Transverse colon (tissue), 3 donors: ENCODE measurements at regions not wholly inside any gene's neighbourhood (a gene's known extent, or its start where the extent isn't known, plus 50 kb on each side); places are given as distances from the start of the nearest gene placed in this dataset.

Experiments used
- EP300 ChIP-seq: sonication (generic); formaldehyde crosslinking; IDR thresholded peaks from one replicate; pipeline ENCODE4 v1.6.1; 2017; ENCODE audit warnings: antibody characterized with exemption, low read depth
- POLR2A ChIP-seq: fragments of 450-650 bp; IDR thresholded peaks from one replicate; pipeline ENCODE4 v1.6.1; 2016; ENCODE audit warnings: antibody characterized with exemption, mild to moderate bottlenecking, moderate library complexity
- TF ChIP-seq, protein P1 (sequence below), 5 experiments: fragments of 200-600 bp in 3 of 5; fragments of 450-650 bp in 2 of 5; sonication (generic) in 3 of 5; IDR thresholded peaks; 1 replicate in 2 of 5; 2 replicates in 3 of 5; pipeline ENCODE4 v1.5.1; 2016 to 2017; ENCODE audit warnings: antibody characterized with exemption in 5 of 5, inconsistent platforms in 3 of 5, mild to moderate bottlenecking in 2 of 5, moderate library complexity in 1 of 5

DNA sequence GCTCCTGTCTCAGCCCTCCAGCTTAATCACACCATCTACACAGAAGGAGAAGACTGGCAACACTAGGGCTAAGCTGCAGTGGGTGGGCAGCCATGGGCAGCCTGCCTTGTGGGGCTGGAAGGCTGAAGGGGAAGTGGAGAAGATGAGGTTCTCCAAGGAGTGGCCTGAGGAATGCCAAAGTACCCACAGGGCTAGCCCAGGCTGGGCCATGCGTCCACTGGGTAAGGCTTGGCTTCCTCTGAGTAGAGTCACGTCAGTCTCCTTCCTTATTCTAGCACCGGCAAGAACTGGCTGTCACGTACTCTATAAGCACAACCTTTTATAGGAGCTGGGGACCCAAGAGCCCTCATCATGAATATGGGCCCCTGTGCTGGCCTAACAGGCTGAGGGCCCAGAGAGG is 110.6 kb upstream of the SIRPA start:
- TF ChIP-seq, protein P1, sequence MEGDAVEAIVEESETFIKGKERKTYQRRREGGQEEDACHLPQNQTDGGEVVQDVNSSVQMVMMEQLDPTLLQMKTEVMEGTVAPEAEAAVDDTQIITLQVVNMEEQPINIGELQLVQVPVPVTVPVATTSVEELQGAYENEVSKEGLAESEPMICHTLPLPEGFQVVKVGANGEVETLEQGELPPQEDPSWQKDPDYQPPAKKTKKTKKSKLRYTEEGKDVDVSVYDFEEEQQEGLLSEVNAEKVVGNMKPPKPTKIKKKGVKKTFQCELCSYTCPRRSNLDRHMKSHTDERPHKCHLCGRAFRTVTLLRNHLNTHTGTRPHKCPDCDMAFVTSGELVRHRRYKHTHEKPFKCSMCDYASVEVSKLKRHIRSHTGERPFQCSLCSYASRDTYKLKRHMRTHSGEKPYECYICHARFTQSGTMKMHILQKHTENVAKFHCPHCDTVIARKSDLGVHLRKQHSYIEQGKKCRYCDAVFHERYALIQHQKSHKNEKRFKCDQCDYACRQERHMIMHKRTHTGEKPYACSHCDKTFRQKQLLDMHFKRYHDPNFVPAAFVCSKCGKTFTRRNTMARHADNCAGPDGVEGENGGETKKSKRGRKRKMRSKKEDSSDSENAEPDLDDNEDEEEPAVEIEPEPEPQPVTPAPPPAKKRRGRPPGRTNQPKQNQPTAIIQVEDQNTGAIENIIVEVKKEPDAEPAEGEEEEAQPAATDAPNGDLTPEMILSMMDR (IDR thresholded peaks at IDR 0.05) = no peak
- TF ChIP-seq EP300 (no peak), POLR2A (no peak)
